Hematopoietic multipotent progenitor cell treated with erythropoietin and hydrocortisone succinate and interleukin-3 and kit ligand, for 8 days (in vitro differentiated cells): ENCODE measurements at regions not wholly inside any gene's neighbourhood (a gene's known extent, or its start where the extent isn't known, plus 50 kb on each side); places are given as distances from the start of the nearest gene placed in this dataset.

Experiments
- DNase-seq: peaks from one replicate; pipeline ENCODE4 v3.0.0-alpha.2; 2015

GRCh38 chr11:69918938-69919650 lies 99.9 kb upstream of the FGF3 start:
- peak; percentile 53 for DNase-seq

GRCh38 chr11:69919659-69920344 lies 100.6 kb upstream of the FGF3 start:
- no peak for DNase-seq

DNA sequence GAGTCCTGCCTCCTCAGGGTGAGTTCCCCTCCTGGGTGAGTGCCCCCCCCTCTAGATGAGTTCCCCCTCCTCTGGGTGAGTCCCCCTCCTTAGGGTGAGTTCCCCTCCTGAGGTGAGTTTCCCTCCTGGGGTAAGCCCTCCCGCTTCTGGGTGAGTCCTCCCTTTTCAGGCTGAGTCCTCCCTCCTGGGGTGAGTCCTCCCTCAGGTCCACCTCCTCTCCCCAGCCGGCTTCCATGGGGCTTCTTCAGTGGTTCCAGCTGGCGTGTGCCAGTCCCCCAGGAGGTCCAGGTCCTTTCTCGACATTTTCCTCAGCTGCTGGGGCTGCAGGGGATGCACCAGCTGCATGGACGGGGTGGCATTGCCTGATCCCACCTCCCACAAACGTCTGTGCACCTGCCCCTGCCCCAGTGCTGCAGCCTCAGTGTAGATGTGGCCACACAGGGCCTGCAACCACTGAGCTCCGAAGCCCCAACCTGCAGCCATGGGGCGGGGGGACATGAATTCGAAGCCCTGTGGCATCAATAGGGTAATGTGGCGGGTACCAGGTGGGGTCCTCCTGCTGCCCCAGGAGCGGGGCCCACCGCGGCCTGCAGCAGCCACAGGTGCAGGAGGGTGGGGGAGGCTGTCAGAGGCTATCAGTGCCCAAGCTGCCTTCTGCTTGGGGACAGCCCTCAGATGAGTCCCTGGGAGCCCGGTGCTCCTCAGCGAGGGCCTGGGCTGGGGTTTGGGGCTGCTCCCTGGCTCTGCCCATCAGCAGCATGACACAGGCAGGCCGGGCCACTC lies 101.3 kb upstream of the FGF3 start:
- no peak for DNase-seq

DNA sequence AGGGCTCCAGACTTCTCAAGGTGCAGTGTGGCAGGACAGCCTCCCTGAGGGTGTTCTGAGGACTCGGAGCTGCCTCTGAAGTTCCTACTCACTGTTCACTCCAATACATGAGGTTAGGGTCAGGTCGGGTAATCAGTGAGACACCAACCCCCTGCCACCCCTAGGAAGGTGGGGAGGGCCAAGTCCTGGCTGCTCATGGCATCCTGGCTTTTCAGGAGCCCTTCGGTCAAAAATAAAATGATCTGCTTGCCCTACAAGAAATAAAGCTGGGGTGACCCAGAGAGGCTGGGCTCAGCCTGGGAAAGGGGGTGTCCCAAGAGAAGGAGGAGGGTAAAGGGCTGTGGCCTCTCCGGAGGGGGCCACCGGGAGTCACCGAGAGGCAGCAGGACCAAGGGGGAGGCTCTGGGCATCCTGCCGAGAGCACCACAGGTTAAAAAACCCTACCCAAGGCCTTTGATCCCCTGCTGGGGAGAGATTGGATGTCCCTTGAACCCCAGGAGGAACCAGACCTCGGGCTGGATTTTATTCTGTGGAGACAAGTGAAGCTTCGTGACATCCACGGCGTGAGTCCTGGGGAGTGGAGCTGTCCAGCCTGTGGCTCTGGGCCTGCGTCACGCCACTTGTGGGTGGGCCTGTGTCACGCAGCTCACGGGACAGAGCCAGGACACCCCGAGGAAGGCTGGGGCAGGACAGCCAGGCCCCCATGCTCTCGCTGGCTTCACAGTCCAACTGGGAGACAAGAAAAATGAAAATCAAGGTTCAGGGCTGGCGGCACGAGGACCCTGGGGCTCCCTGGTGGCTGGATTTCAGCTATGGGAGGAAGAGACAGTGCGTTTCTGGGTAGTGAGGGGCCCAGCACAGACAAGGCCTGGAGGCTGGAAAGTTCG lies 102.2 kb upstream of the FGF3 start:
- no peak for DNase-seq

DNA sequence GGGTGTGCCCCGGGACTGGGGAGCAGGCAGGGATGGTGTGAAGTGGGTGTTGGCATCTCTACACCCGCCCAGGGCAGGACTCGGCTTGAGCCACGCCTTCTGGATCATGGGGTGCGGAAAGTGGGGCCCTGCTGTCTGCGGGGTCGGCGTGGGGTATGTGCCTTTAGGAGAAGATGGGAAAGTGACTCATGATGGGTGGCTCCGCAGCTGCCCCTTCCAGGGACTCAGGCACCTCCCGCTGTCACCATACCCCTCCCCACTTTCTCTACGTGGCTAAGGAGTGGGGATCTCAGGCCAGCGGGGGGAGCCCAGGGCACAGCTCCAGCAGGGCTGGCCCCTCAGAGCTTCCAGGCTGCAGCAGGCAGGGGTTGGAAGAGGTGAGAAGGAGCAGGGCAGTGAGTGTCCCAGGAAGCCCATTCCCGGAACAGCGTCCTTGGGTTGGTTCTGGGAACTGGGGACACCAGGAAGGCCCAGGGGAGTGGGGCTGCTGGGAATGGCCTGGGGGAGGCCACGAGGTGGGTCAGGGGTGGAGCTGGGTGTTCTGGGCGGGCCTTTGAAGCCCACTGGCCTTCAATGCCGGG lies 102.9 kb upstream of the FGF3 start:
- DNase-seq = no peak

DNA sequence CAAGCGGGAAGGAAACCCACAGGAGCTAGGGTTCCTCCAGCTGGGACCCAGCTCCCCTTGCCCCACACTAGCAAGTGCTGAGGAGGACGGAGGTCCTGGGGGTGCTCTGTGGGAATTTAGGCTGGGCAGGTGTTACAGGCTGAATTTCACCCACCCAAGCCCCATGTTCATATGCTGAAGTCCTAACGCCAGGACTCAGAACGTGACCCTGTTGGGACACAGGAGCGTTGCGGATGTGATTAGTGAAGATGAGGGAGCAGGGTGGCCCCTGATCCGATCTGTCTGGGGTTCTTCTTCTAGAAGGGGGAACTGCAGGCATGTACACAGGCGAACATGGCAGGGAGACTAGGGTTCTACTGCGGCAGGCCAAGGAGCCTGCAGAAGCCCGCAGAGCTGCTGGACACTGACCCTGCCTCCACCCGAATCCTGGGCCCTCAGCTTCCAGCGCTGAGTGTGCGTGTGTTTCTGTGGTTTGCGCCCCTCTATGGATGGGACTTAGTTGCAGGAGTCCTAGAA lies 103.4 kb upstream of the FGF3 start:
- DNase-seq = no peak

DNA sequence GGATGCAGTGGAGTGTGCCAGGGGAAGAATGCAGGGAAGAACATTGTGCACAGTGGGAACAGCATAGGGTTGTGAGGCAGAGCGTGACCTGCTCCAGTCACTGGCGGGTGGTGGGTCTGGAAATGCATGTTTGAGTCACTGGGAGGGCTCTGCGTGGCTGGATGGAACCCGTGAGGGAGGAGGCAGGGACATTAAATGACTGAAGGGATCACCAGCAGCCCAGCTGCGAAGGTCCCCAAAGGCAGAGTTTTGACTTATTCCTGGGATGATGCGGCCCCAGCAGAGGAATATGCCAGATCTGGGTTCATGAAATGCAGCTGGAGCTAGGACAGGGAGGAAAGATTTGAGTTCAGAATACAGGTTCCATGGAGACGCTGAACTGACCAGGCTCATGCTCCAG lies 104.0 kb upstream of the FGF3 start:
- DNase-seq = no peak

DNA sequence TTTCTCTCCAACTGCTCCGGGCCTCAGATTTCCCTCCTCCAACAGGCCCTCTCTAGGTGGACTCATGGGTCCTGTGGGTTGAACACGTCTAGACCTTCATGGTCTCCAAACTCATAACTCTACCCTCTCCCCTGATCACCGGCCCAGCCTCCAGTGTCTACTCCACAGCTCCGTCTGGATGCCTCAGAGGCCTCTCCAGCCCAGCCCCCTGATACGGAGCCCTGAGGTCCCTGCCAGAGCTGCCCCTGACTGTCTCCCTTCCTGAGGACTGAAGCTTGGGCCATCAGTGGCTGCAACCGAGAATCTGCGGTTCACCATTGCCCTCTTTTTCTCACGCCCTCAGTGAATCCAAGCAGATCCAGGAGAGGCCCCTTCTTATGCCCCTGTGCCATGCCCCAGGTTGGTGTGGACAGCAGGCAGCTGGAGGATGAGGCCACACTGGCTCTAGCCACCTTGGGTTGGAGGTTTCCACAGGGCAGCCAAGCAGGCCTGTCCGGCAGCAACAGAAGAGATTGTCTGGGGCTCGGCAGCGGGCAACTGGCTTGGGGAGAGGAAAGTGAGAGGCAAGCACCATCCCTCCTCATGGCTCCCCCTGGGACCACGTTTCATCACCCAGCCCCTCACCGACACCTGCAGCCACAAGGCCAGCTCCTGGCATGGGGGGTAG lies 104.6 kb upstream of the FGF3 start:
- DNase-seq = no peak

- DNase-seq = no peak
Observed at GRCh38 chr11:69924308-69925161, 105.3 kb upstream of the FGF3 start.

GRCh38 chr11:69925366-69926196 lies 106.4 kb upstream of the FGF3 start:
- DNase-seq = no peak

DNA sequence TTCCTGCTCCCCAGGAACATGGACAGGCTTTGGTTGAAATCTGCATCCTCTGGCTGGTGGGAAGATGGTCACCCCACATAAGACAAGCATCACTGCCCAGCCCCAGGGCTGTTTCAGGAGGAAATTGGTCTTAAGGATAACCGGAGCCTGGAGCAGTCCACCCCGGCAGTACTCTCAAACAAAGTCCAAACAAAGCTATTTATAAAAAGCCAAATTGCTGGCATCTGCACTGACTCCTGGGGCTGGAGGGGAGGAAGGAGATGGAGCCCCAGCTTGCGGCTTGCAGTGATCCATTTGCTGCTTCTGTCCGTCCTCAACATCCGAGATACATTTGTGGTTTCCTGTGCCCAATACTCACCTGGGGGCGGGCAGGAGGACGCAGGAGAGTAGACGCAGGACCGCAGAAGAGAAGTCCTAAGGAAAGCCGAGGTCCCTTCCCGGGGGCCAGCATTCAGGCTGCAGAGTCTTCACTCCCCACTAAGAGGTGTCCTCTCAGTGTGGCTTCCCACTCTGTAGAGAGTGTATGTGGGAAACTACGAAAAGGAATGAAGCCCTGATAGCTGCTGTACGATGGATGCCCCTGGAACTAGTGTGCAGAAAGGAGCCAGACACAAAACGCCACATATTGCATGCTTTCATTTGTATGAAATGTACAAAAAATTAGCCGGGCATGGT lies 107.3 kb upstream of the FGF3 start:
- no peak for DNase-seq

- no peak for DNase-seq
Observed at GRCh38 chr11:69928121-69928520, 108.9 kb upstream of the FGF3 start.

GRCh38 chr11:69928975-69929374 lies 109.8 kb upstream of the FGF3 start:
- no peak for DNase-seq

- no peak for DNase-seq
Observed at GRCh38 chr11:69930081-69931059, 111.2 kb upstream of the FGF3 start.

GRCh38 chr11:69931060-69931910 lies 112.1 kb upstream of the FGF3 start:
- no peak for DNase-seq

DNA sequence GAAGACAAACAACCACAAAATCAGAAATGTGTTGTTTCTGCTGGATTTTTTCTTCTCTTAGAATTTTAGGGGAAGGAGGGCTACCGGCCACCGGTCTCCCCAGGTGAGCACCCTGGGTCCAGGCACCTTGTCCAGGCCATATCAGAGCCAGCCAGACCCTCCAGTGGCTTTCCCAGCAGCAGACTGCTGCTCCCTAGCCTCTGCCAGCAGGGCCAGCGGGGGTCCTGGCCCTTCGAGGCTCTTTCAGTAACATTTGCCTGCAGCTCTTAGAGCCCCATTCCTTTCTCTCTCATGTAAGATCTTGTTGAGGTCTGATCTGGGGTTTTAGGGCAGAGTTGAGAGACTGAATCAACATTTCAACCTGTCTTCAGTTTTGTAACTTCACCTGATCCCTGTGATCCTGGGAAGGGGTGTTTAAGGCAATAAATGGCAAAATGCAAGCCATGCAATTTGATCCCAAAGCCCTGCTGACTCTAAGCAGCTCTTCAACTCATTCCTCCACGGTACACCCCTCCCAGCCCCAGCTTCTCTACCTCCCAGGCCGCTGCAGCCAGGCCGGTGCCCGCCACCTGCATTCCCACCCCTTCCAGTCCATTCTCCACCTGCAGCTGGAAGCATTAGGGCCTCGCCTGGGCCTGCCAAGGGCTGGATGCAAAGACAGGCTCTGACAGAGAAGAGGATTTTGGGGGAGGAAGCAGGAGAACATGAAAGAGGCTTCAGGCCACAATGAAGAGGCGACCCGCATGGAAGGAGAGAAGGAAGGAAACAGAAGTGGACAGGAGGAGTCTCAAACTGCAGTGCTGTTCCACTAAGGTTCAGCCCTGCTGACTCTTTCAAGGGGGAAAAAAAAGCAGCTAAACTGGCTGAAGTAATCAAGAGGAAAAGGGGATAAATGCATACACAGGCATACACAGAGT lies 113.0 kb upstream of the FGF3 start:
- no peak for DNase-seq
